Smooth muscle cell (in vitro differentiated cells): ENCODE measurements at regions not wholly inside any gene's neighbourhood (a gene's known extent, or its start where the extent isn't known, plus 50 kb on each side); places are given as distances from the start of the nearest gene placed in this dataset.

Source experiments
- DNase-seq: peaks from one replicate; lab custom pipeline; 2025; ENCODE audit not compliant: unreplicated experiment; lab: John Stamatoyannopoulos, UW
- H2AFZ ChIP-seq: fragments of 200-600 bp; sonication (generic); 2 replicates; pipeline ENCODE4 v1.6.0; 2016; ENCODE audit warnings: antibody characterized with exemption, low read depth, mild to moderate bottlenecking
- H3F3A ChIP-seq: fragments of 200-600 bp; sonication (generic); 2 replicates; pipeline ENCODE4 v1.6.0; 2017; ENCODE audit warnings: antibody characterized with exemption, low read depth
- H3K27ac ChIP-seq: fragments of 200-600 bp; sonication (generic); 2 replicates; pipeline ENCODE4 v1.5.1; 2016; ENCODE audit warnings: low read depth, mild to moderate bottlenecking
- H3K27me3 ChIP-seq: fragments of 200-600 bp; sonication (generic); 2 replicates; pipeline ENCODE4 v1.6.1; 2016; ENCODE audit warnings: low read depth, mild to moderate bottlenecking
- H3K36me3 ChIP-seq: fragments of 200-600 bp; sonication (generic); 2 replicates; pipeline ENCODE4 v1.5.1; 2016; ENCODE audit warnings: low read depth
- H3K4me1 ChIP-seq: fragments of 200-600 bp; sonication (generic); 2 replicates; pipeline ENCODE4 v1.5.1; 2016; ENCODE audit warnings: low read depth
- H3K4me2 ChIP-seq: fragments of 200-600 bp; sonication (generic); 2 replicates; pipeline ENCODE4 v1.6.0; 2016; ENCODE audit warnings: mild to moderate bottlenecking
- H3K4me3 ChIP-seq: fragments of 200-600 bp; sonication (generic); 2 replicates; pipeline ENCODE4 v1.5.1; 2016; ENCODE audit warnings: mild to moderate bottlenecking
- H3K79me2 ChIP-seq: fragments of 200-600 bp; sonication (generic); 2 replicates; pipeline ENCODE4 v1.6.0; 2016; ENCODE audit warnings: low read depth, mild to moderate bottlenecking
- H3K9ac ChIP-seq: fragments of 200-600 bp; sonication (generic); 2 replicates; pipeline ENCODE4 v1.6.0; 2016; ENCODE audit warnings: low read depth
- H3K9me3 ChIP-seq: fragments of 200-600 bp; sonication (generic); replicated peaks from 2 replicates; pipeline ENCODE4 v1.5.1; 2016; ENCODE audit warnings: low read depth
- H4K20me1 ChIP-seq: fragments of 200-600 bp; sonication (generic); 2 replicates; pipeline ENCODE4 v1.6.0; 2016; ENCODE audit warnings: low read depth
- WGBS: methylation state at CpG from one replicate; pipeline ENCODE4 v1.1.7; 2016; ENCODE audit warnings: low lambda C conversion rate; 5-methylcytosine and 5-hydroxymethylcytosine counted together
- TF ChIP-seq, protein P1 (sequence below): fragments of 200-600 bp; sonication (generic); IDR thresholded peaks from 2 replicates; pipeline ENCODE4 v1.5.1; 2017; ENCODE audit warnings: borderline replicate concordance, mild to moderate bottlenecking, antibody characterized with exemption; ENCODE audit not compliant: insufficient read depth, poor library complexity, severe bottlenecking

DNA sequence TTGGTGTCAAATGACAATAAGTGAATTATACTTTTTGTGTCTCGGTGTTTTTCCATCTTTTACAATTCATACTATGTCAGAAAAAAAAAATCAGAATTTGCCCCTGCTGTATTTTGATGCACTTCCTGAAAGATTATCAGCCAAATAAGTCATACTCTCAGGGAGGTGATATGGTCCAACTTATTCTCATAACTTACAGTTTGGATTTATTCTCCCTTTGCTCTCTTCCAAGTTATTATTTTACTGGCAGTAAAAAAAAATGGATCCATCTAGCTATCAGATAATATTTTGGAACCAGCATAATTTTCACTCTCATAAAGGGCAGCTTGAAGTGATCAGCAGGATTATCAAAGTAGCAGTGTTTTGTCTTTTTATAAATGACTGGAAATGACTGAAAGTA lies 337.1 kb downstream of the BMPER start:
- Histone ChIP-seq H3K36me3 (no peaks in the 10 kb centered on the region), H2AFZ (no peak overlapping the region), H3K9me3 (no peaks in the 10 kb centered on the region), H3K27ac (no peak overlapping the region), H3K79me2 (no peaks in the 10 kb centered on the region), H3K27me3 (no peaks in the 10 kb centered on the region), H4K20me1 (no peaks in the 10 kb centered on the region), H3F3A (no peaks in the 10 kb centered on the region), H3K9ac (no peak overlapping the region), H3K4me3 (no peak overlapping the region), H3K4me2 (no peak overlapping the region), H3K4me1 (no peaks in the 10 kb centered on the region)
- no peak for DNase-seq
- TF ChIP-seq, protein P1, sequence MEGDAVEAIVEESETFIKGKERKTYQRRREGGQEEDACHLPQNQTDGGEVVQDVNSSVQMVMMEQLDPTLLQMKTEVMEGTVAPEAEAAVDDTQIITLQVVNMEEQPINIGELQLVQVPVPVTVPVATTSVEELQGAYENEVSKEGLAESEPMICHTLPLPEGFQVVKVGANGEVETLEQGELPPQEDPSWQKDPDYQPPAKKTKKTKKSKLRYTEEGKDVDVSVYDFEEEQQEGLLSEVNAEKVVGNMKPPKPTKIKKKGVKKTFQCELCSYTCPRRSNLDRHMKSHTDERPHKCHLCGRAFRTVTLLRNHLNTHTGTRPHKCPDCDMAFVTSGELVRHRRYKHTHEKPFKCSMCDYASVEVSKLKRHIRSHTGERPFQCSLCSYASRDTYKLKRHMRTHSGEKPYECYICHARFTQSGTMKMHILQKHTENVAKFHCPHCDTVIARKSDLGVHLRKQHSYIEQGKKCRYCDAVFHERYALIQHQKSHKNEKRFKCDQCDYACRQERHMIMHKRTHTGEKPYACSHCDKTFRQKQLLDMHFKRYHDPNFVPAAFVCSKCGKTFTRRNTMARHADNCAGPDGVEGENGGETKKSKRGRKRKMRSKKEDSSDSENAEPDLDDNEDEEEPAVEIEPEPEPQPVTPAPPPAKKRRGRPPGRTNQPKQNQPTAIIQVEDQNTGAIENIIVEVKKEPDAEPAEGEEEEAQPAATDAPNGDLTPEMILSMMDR = no peak
- WGBS = 91% methylated on average over 1 of the region's 1 CpG

DNA sequence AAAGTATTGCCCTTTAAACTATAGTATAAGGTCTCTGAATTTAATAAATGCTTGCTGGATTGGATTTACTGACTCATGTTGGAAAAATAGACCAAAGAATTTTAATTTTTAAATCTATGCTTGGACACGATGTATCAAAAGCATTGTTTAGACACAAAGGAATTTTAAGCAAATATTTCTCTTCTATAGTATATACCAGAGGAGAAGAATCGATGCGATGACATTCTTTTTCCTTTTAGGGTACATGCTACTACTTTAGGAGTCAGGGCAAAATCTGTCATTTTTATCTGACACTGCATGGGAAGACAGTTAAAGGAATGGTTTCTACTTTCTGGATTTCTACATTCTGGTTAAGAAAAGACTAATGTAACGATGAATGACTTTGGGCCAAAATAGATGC lies 339.9 kb downstream of the BMPER start:
- Histone ChIP-seq H3K27ac (no peak overlapping the region), H4K20me1 (no peaks in the 10 kb centered on the region), H3K27me3 (no peaks in the 10 kb centered on the region), H3K4me3 (no peak overlapping the region), H3K9me3 (no peaks in the 10 kb centered on the region), H3F3A (no peaks in the 10 kb centered on the region), H3K9ac (no peak overlapping the region), H2AFZ (no peak overlapping the region), H3K4me2 (no peak overlapping the region), H3K79me2 (no peaks in the 10 kb centered on the region), H3K4me1 (no peaks in the 10 kb centered on the region), H3K36me3 (no peaks in the 10 kb centered on the region)
- 92% methylated on average over 4 of the region's 4 CpGs for WGBS
- TF ChIP-seq, protein P1 = no peak
- no peak for DNase-seq

- Histone ChIP-seq H3K27ac (no peak overlapping the region), H3K27me3 (no peaks in the 10 kb centered on the region), H3K9ac (no peak overlapping the region), H3K4me1 (no peaks in the 10 kb centered on the region), H2AFZ (no peak overlapping the region), H3K79me2 (no peaks in the 10 kb centered on the region), H3K36me3 (no peaks in the 10 kb centered on the region), H3F3A (no peaks in the 10 kb centered on the region), H4K20me1 (no peaks in the 10 kb centered on the region), H3K4me3 (no peak overlapping the region), H3K4me2 (no peak overlapping the region), H3K9me3 (no peaks in the 10 kb centered on the region)
- TF ChIP-seq, protein P1 = no peak
- no peak for DNase-seq
- 71% methylated on average over 1 of the region's 1 CpG for WGBS
These were observed 342.1 kb downstream of the BMPER start for GRCh38 chr7:34247468-34247867.

- Histone ChIP-seq H3K4me1 (no peaks in the 10 kb centered on the region), H2AFZ (no peak overlapping the region), H3K79me2 (no peaks in the 10 kb centered on the region), H3K9me3 (no peaks in the 10 kb centered on the region), H3K27me3 (no peaks in the 10 kb centered on the region), H3K4me3 (no peak overlapping the region), H3K27ac (no peak overlapping the region), H3K4me2 (no peak overlapping the region), H4K20me1 (no peaks in the 10 kb centered on the region), H3K9ac (no peak overlapping the region), H3F3A (no peaks in the 10 kb centered on the region), H3K36me3 (no peaks in the 10 kb centered on the region)
- 85% methylated on average over 2 of the region's 2 CpGs for WGBS
- TF ChIP-seq, protein P1 = no peak
- DNase-seq = no peak
These were observed 343.9 kb downstream of the BMPER start for GRCh38 chr7:34249192-34249591.
